DND-41 (cell line): ENCODE measurements at regions not wholly inside any gene's neighbourhood (a gene's known extent, or its start where the extent isn't known, plus 50 kb on each side); places are given as distances from the start of the nearest gene placed in this dataset.

ENCODE experiments used
- CTCF ChIP-seq: IDR thresholded peaks from 2 replicates; pipeline ENCODE4 v1.5.1; 2012; ENCODE audit warnings: borderline replicate concordance, low read length, moderate library complexity, mild to moderate bottlenecking; ENCODE audit not compliant: poor library complexity, severe bottlenecking; ENCODE audit errors: extremely low read depth
- EZH2 ChIP-seq: IDR thresholded peaks from 3 replicates; pipeline ENCODE4 v1.6.1; 2012; ENCODE audit warnings: borderline replicate concordance, low read depth, mild to moderate bottlenecking, moderate library complexity, low read length, inconsistent platforms; ENCODE audit not compliant: severe bottlenecking

- TF ChIP-seq CTCF = no peak
- no peak for TF ChIP-seq EZH2
Observed at GRCh38 chr6:141437685-141438084, 695.0 kb upstream of the GJE1 start.
